ENCODE measurements at regions not wholly inside any gene's neighbourhood (a gene's known extent, or its start where the extent isn't known, plus 50 kb on each side); places are given as distances from the start of the nearest gene placed in this dataset.

DNA sequence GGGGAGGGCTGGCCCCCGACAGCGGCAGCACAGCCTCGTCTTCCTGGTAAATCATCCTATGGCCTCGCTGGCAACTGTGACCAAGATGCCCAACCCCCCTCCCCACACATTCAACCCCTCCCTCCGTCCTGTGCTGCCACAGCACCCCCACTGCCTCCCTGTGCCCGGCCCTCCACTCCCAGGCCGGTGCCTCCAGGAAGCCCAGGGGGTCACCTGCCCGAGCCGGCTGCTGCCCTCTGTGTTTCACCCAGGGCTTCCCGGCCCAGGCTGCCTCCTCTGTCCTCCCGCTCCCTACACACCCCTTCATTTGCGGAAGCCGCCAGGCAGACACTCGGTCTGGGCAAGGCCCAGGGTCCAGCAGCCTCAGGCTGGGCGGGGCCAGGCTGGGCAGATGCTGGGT is 188.6 kb downstream of the RBFOX3 start:
- TF ChIP-seq, protein P1, sequence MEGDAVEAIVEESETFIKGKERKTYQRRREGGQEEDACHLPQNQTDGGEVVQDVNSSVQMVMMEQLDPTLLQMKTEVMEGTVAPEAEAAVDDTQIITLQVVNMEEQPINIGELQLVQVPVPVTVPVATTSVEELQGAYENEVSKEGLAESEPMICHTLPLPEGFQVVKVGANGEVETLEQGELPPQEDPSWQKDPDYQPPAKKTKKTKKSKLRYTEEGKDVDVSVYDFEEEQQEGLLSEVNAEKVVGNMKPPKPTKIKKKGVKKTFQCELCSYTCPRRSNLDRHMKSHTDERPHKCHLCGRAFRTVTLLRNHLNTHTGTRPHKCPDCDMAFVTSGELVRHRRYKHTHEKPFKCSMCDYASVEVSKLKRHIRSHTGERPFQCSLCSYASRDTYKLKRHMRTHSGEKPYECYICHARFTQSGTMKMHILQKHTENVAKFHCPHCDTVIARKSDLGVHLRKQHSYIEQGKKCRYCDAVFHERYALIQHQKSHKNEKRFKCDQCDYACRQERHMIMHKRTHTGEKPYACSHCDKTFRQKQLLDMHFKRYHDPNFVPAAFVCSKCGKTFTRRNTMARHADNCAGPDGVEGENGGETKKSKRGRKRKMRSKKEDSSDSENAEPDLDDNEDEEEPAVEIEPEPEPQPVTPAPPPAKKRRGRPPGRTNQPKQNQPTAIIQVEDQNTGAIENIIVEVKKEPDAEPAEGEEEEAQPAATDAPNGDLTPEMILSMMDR (IDR thresholded peaks at IDR 0.05) = no peak
- TF ChIP-seq POLR2A (IDR thresholded peaks at IDR 0.05) = no peak

DNA sequence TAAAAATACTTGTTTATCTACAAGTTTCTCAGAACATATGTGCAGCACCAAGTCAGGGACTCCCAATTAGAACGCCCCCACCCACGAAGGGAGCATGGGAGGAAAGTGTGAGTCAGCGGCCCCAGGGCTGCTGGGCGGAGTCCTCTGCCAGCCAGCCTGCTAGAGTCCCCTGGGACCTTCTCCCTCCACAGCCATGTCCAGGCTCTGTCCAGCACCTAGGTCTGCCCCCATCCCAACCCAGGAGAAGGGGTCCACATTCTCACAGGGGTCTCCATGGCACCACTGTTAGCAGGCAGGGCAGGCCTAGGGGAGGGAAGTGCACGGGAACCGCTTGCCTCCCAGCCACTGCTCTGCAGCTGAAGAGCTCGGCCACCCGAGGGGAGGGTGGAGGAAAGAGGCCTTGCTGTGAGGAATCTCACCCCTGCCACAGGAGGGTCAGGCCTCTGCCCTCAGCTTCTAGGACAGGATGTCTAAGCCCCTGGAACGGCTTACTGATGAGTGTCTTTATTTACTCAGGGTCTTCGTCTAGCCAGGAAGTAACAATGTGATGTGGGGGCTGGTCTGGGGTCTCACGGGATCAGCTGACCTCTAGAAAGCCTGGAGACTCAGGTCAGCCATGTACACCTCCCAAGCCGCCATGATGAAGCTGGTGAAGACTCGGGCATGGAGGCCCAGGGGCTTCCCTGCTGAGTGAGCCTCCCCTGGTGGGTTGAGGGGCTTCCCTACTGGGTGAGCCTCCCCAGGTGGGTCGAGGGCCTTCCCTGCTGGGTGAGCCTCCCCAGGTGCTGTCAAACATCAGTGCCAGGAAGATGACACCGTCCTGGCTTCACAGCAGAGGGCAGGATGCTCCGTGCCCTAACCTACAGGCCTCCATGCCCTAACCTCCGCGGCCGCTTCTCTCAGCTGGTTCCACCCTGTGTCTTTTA is 190.3 kb downstream of the RBFOX3 start:
- no peaks in the 10 kb centered on the region for H3K9me3 ChIP-seq
- DNase-seq = no peak
- H3K36me3 ChIP-seq = no peaks in the 10 kb centered on the region
- H3K4me3 ChIP-seq = no peak overlapping the region
- H3K27me3 ChIP-seq = no peaks in the 10 kb centered on the region
- TF ChIP-seq POLR2A (IDR thresholded peaks at IDR 0.05) = no peak
- TF ChIP-seq, protein P1 (IDR thresholded peaks at IDR 0.05) = no peak
- no peaks in the 10 kb centered on the region for H3K4me1 ChIP-seq
- H3K27ac ChIP-seq = no peak overlapping the region

More for the DNA sequence above, 188.6 kb downstream of the RBFOX3 start:
- Histone ChIP-seq H3K9me3 (no peaks in the 10 kb centered on the region), H3K27me3 (no peaks in the 10 kb centered on the region), H3K4me3 (no peak overlapping the region), H3K4me1 (no peaks in the 10 kb centered on the region), H3K27ac (no peak overlapping the region), H3K36me3 (no peaks in the 10 kb centered on the region)
- DNase-seq = no peak

DNA sequence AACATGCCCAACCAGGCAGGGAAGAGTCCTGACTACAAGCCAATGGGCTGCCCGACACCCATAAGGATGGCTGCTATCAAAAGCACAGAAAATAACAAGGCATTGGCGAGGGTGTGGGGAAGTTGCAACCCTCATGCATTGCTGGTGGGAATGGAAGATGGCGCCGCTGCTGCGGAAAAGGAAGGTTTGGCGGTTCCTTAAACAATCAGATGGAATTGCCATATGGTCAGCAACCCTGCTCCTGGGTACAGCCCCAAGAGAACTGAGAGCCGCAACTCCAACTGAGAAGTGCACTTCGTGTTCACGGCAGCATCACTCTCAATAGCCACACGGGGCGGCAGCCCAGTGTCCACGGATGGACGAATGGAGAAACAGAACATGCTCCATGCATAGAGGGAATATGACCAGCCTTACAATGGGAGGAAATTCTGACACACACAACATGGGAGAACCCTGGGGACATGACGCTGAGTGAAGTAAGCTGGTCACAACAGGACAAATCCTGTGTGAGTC is 193.3 kb downstream of the RBFOX3 start:
- no peak overlapping the region for H3K27ac ChIP-seq
- no peaks in the 10 kb centered on the region for H3K9me3 ChIP-seq
- TF ChIP-seq, protein P1 (IDR thresholded peaks at IDR 0.05) = no peak
- no peak for TF ChIP-seq POLR2A (IDR thresholded peaks at IDR 0.05)
- no peaks in the 10 kb centered on the region for H3K4me1 ChIP-seq
- H3K4me3 ChIP-seq = no peak overlapping the region
- no peaks in the 10 kb centered on the region for H3K27me3 ChIP-seq
- H3K36me3 ChIP-seq = no peaks in the 10 kb centered on the region
- DNase-seq = no peak

DNA sequence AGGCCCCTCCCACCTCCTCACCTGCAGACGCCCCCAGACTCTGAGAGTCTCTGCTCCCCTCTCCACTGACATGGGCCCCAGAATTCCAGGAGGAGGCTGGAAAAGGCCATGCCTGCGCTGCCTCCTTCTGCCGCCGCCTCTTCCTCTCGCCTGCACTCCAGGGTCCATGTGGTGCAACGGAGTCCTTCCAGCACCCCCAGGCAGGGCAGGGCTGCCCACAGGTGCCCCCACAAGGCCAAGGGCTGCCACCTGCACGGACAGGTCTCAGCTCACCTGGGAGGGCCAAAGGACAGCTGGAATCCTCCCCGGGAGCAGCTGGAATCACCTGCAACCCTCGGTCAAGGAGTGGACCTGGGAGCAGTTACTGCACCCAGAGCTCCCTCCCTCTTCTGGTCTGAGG is 194.9 kb downstream of the RBFOX3 start:
- H3K9me3 ChIP-seq = no peaks in the 10 kb centered on the region
- H3K4me1 ChIP-seq = no peaks in the 10 kb centered on the region
- no peaks in the 10 kb centered on the region for H3K27me3 ChIP-seq
- DNase-seq = no peak
- TF ChIP-seq POLR2A (IDR thresholded peaks at IDR 0.05) = no peak
- TF ChIP-seq, protein P1 (IDR thresholded peaks at IDR 0.05) = no peak
- no peaks in the 10 kb centered on the region for H3K36me3 ChIP-seq
- H3K27ac ChIP-seq = no peak overlapping the region
- H3K4me3 ChIP-seq = no peak overlapping the region

DNA sequence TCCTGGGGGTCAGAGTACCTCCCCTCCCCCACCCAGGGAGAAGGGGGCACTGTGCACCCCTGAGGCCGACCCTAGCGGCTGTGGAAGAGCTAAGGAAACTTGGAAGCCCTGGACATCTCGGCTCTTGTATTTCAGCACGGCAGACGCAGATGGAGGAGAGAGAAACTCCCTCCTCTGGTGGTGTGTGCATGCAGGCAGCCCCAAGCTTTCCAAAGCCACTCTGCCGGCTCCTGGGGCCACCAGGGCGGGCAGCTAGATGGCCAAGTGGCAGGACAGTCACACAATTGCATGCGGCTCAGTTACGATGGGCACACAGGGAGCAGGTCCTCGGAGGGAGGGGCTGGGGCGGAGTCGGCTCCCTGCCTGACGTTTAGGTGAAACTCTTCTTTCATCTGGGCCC is 195.5 kb downstream of the RBFOX3 start:
- no peak for TF ChIP-seq POLR2A (IDR thresholded peaks at IDR 0.05)
- TF ChIP-seq, protein P1 (IDR thresholded peaks at IDR 0.05) = no peak
- no peak for DNase-seq
- H3K9me3 ChIP-seq = no peaks in the 10 kb centered on the region
- H3K27ac ChIP-seq = no peak overlapping the region
- no peak overlapping the region for H3K4me3 ChIP-seq
- no peaks in the 10 kb centered on the region for H3K27me3 ChIP-seq
- no peaks in the 10 kb centered on the region for H3K36me3 ChIP-seq
- H3K4me1 ChIP-seq = no peaks in the 10 kb centered on the region
